DMS79 (cell line): ENCODE measurements at regions not wholly inside any gene's neighbourhood (a gene's known extent, or its start where the extent isn't known, plus 50 kb on each side); places are given as distances from the start of the nearest gene placed in this dataset.

Experiments used
- DNase-seq: peaks from one replicate; lab custom pipeline; 2025; lab: John Stamatoyannopoulos, UW

GRCh38 chr12:114740448-114740847 is 56.5 kb upstream of the TBX3 start:
- DNase-seq = no peak

- DNase-seq = no peak
Measured at GRCh38 chr12:114738460-114739184, 54.6 kb upstream of the TBX3 start.

GRCh38 chr12:114735680-114736374 is 51.9 kb upstream of the TBX3 start:
- no peak for DNase-seq

- no peak for DNase-seq
Measured at GRCh38 chr12:114735011-114735410, 51.0 kb upstream of the TBX3 start.

GRCh38 chr12:114733919-114734318 is 49.9 kb upstream of the TBX3 start:
- DNase-seq = no peak
